MCF 10A (cell line): ENCODE measurements at regions not wholly inside any gene's neighbourhood (a gene's known extent, or its start where the extent isn't known, plus 50 kb on each side); places are given as distances from the start of the nearest gene placed in this dataset.

Experiments
- BruUV-seq: library from RNA; stranded (reverse); fragments of 400-500 nt; replicated peaks from 2 replicates; lab custom pipeline; 2021; lab: Mats Ljungman, UMichigan
- CTCF ChIA-PET: fragments of 300-600 bp; sonication (Branson Sonifier 250); formaldehyde crosslinking; extraction: SDS; loops from one replicate; lab custom pipeline; 2021; ENCODE audit warnings: antibody characterized with exemption, inconsistent platforms; lab: Yijun Ruan, JAX
- POLR2A ChIA-PET: fragments of 300-600, 350-650 bp; sonication (Branson Sonifier 250); formaldehyde crosslinking; extraction: SDS; loops from one replicate; lab custom pipeline; 2020; ENCODE audit warnings: antibody characterized with exemption, inconsistent platforms; lab: Yijun Ruan, JAX
- DNase-seq: peaks from one replicate; pipeline ENCODE4 v3.0.0-alpha.2; 2018; ENCODE audit not compliant: unreplicated experiment
- H3K27ac Mint-ChIP-seq: one replicate; pipeline ENCODE4 v1.8.0; 2022; ENCODE audit warnings: mild to moderate bottlenecking, low read depth, mixed read lengths; ENCODE audit not compliant: unreplicated experiment
- H3K27me3 Mint-ChIP-seq: one replicate; pipeline ENCODE4 v1.8.0; 2022; ENCODE audit warnings: mixed read lengths; ENCODE audit not compliant: insufficient read depth, unreplicated experiment
- H3K36me3 Mint-ChIP-seq: one replicate; pipeline ENCODE4 v1.8.0; 2022; ENCODE audit warnings: mild to moderate bottlenecking, moderate library complexity, mixed read lengths; ENCODE audit not compliant: insufficient read depth, unreplicated experiment
- H3K4me1 Mint-ChIP-seq: one replicate; pipeline ENCODE4 v1.8.0; 2022; ENCODE audit warnings: mixed read lengths; ENCODE audit not compliant: insufficient read depth, unreplicated experiment
- H3K4me3 Mint-ChIP-seq: one replicate; pipeline ENCODE4 v1.8.0; 2022; ENCODE audit warnings: mild to moderate bottlenecking, moderate library complexity, mixed read lengths; ENCODE audit not compliant: unreplicated experiment
- H3K9me3 Mint-ChIP-seq: one replicate; pipeline ENCODE4 v1.8.0; 2022; ENCODE audit warnings: mixed read lengths; ENCODE audit not compliant: unreplicated experiment
- intact Hi-C: fragments of 100-400 bp; cut with micrococcal nuclease; formaldehyde crosslinking; loops from 2 replicates; pipeline ENCODE4 v1.14.1; 2022
- TF ChIP-seq, protein P1 (sequence below): fragments of 200-600 bp; IDR thresholded peaks from one replicate; pipeline ENCODE4 v1.8.0; 2022; ENCODE audit warnings: antibody characterized with exemption, mild to moderate bottlenecking; ENCODE audit not compliant: unreplicated experiment

DNA sequence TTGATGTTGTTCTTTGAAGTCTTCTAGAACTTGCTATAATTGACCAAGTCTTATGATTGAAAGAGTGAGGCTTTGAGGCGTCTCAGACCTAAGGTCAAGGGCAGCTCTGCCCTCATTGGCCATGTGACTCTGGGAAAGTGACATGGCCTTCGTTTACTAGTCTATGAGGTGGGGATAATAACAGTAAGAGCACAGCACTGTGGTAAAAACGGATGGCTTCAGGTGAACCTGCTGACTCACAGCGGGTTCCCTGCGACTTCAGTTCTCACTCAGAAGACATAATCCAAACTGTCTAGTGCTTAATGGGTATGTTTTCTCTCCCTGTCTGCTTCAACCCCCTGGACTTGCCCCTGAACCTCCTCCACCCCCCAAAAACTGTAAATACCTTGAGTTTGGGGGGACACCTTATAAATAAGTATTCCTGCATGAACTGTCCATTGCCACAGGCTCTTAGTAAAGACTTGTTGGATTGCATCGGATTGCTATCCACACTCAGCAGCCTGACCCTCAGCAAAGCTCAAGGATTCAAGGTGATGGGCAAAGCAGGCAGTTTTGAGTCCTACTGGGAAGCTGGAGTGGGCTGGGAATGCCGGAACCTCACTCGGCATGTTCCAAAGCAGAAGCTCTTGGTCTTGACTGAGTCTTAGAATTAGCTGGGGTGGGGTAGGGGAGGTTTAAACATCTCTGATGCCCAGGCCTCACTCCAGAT, 304.6 kb downstream of the KLF6 start:
- ChIA-PET POLR2A (interaction anchor here (0.5 to 4.6 kb wide), 4 partner anchors 9 to 27 kb away, joined by 3 to 38 read pairs (median 18); no protein-coding TSS in a partner anchor), CTCF (interaction anchor here (0.9 kb wide), 1 partner anchor 301 kb away, joined by 3 read pairs; no protein-coding TSS in a partner anchor)
- no TSS peak for BruUV-seq
- no peak for DNase-seq
- intact Hi-C loops: no loop called here
- H3K27me3 Mint-ChIP-seq: no peaks in the 10 kb centered on the region
- no peak overlapping the region for H3K27ac Mint-ChIP-seq
- TF ChIP-seq, protein P1, sequence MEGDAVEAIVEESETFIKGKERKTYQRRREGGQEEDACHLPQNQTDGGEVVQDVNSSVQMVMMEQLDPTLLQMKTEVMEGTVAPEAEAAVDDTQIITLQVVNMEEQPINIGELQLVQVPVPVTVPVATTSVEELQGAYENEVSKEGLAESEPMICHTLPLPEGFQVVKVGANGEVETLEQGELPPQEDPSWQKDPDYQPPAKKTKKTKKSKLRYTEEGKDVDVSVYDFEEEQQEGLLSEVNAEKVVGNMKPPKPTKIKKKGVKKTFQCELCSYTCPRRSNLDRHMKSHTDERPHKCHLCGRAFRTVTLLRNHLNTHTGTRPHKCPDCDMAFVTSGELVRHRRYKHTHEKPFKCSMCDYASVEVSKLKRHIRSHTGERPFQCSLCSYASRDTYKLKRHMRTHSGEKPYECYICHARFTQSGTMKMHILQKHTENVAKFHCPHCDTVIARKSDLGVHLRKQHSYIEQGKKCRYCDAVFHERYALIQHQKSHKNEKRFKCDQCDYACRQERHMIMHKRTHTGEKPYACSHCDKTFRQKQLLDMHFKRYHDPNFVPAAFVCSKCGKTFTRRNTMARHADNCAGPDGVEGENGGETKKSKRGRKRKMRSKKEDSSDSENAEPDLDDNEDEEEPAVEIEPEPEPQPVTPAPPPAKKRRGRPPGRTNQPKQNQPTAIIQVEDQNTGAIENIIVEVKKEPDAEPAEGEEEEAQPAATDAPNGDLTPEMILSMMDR: no peak
- no peak overlapping the region for H3K4me3 Mint-ChIP-seq
- peaks cover 31% of the 10 kb centered on the region for H3K4me1 Mint-ChIP-seq
- peaks cover 10% of the 10 kb centered on the region for H3K36me3 Mint-ChIP-seq
- H3K9me3 Mint-ChIP-seq: no peaks in the 10 kb centered on the region

- H3K27ac Mint-ChIP-seq: peak overlapping the region; percentile 3
- TF ChIP-seq, protein P1: no peak
- intact Hi-C loops: no loop called here
- BruUV-seq: no TSS peak
- no peaks in the 10 kb centered on the region for H3K27me3 Mint-ChIP-seq
- no peak for DNase-seq
- peaks cover 31% of the 10 kb centered on the region for H3K4me1 Mint-ChIP-seq
- H3K4me3 Mint-ChIP-seq: no peak overlapping the region
- POLR2A ChIA-PET: interaction anchor here (1.5 to 3.9 kb wide), 5 partner anchors 10 to 305 kb away, joined by 5 to 38 read pairs (median 7); no protein-coding TSS in a partner anchor
- peaks cover 5% of the 10 kb centered on the region for H3K36me3 Mint-ChIP-seq
- no peaks in the 10 kb centered on the region for H3K9me3 Mint-ChIP-seq
- CTCF ChIA-PET: interaction anchor here (0.6 to 0.7 kb wide), 3 partner anchors 155 to 284 kb away, joined by 3 to 6 read pairs (median 3); no protein-coding TSS in a partner anchor
These were observed 306.2 kb upstream of the PITRM1 start for GRCh38 chr10:3478632-3479240.

DNA sequence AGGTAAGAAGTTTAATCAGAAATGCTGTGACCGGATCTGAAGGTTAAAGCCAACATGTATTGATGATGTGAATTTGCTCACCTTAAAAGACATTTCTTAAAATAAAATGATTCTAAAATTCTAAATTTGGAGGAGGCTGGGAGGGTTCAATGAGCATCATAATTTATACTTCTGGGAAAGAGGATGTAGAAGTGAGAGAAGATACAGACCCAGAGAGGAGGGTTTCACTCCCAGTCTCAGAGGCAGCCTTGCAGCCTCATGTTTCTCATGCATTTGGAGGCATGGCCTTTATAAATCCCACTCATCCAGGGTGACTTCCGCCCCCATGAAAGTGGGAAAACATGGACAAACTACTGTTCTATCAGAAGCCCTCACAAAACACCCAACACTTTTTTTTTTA, 305.6 kb upstream of the PITRM1 start:
- peak overlapping the region; percentile 98 for H3K27ac Mint-ChIP-seq
- BruUV-seq: no TSS peak
- TF ChIP-seq, protein P1: no peak
- CTCF ChIA-PET: interaction anchor here (0.6 to 0.7 kb wide), 5 partner anchors 59 to 581 kb away, joined by 3 to 6 read pairs (median 3); no protein-coding TSS in a partner anchor
- intact Hi-C loops: no loop called here
- H3K9me3 Mint-ChIP-seq: no peaks in the 10 kb centered on the region
- no peak for DNase-seq
- no peaks in the 10 kb centered on the region for H3K27me3 Mint-ChIP-seq
- peaks cover 5% of the 10 kb centered on the region for H3K36me3 Mint-ChIP-seq
- POLR2A ChIA-PET: interaction anchor here (0.7 to 3.9 kb wide), 8 partner anchors 10 to 963 kb away, joined by 3 to 38 read pairs (median 6); no protein-coding TSS in a partner anchor
- no peak overlapping the region for H3K4me3 Mint-ChIP-seq
- H3K4me1 Mint-ChIP-seq: peaks cover 31% of the 10 kb centered on the region

DNA sequence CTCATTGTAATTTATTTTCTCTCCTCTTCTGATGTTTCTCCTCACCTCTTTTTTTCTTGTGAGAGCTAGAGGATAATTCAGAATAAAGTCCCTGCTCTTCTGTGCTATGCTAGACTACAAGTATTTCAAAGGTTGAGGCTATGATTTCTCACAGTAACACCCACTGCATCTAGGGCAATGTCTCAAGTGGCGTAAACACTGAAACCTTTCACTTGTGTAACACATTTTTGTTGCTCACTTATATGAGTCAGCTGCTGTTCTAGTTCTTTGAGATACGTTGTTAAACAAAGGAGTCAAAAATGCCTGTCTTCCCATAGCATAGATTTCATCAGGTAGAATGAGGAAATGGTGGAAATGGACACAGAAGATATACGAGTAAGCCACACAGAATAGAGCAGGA, 305.1 kb upstream of the PITRM1 start:
- TF ChIP-seq, protein P1: no peak
- Mint-ChIP-seq H3K4me1 (peaks cover 33% of the 10 kb centered on the region), H3K27me3 (no peaks in the 10 kb centered on the region), H3K36me3 (peaks cover 5% of the 10 kb centered on the region), H3K27ac (peak overlapping the region; percentile 98), H3K9me3 (no peaks in the 10 kb centered on the region), H3K4me3 (no peak overlapping the region)
- CTCF ChIA-PET: interaction anchor here (0.6 kb wide), 2 partner anchors 59 to 582 kb away, joined by 3 read pairs; no protein-coding TSS in a partner anchor
- BruUV-seq: no TSS peak
- POLR2A ChIA-PET: interaction anchor here (0.6 to 3.9 kb wide), 12 partner anchors 9 to 964 kb away, joined by 3 to 38 read pairs (median 6); no protein-coding TSS in a partner anchor
- intact Hi-C loops: no loop called here
- peak; percentile 91 for DNase-seq
